Spleen (tissue), 11 donors: ENCODE measurements at regions not wholly inside any gene's neighbourhood (a gene's known extent, or its start where the extent isn't known, plus 50 kb on each side); places are given as distances from the start of the nearest gene placed in this dataset.

Experiments used
- DNase-seq: peaks from one replicate; pipeline ENCODE4 v3.0.0-alpha.2; 2020
- H3K27ac ChIP-seq, 8 donors: fragments of 200-600 bp; sonication (generic) in 7 of 8; 1 replicate in 4 of 8; 2 replicates in 4 of 8; pipeline versions ENCODE4 v1.5.0 to v1.8.0; 2016 to 2021; ENCODE audit warnings: inconsistent platforms in 4 of 8, mild to moderate bottlenecking in 4 of 8, moderate library complexity in 1 of 8
- H3K27me3 ChIP-seq, 7 donors: fragments of 200-600 bp; sonication (generic) in 6 of 7; replicated peaks in 1 of 7; 1 replicate in 4 of 7; 2 replicates in 3 of 7; pipeline versions ENCODE4 v1.5.0 to v1.8.0; 2016 to 2021; ENCODE audit warnings: inconsistent platforms in 3 of 7, mild to moderate bottlenecking in 1 of 7
- H3K36me3 ChIP-seq, 6 donors: fragments of 200-600 bp; sonication (generic) in 5 of 6; 1 replicate in 4 of 6; 2 replicates in 2 of 6; pipeline versions ENCODE4 v1.5.0 to v1.8.0; 2016 to 2021; ENCODE audit warnings: inconsistent platforms in 2 of 6
- H3K4me1 ChIP-seq, 6 donors: fragments of 200-600 bp; sonication (generic) in 5 of 6; 1 replicate in 3 of 6; 2 replicates in 3 of 6; pipeline versions ENCODE4 v1.5.0 to v1.8.0; 2016 to 2021; ENCODE audit warnings: inconsistent platforms in 3 of 6
- H3K4me3 ChIP-seq, 8 donors: fragments of 200-600 bp; sonication (generic) in 7 of 8; 1 replicate in 4 of 8; 2 replicates in 4 of 8; pipeline versions ENCODE4 v1.5.0 to v1.8.0; 2016 to 2021; ENCODE audit warnings: inconsistent platforms in 4 of 8, mild to moderate bottlenecking in 4 of 8, moderate library complexity in 2 of 8
- H3K9me3 ChIP-seq, 8 donors: fragments of 200-600 bp; sonication (generic) in 7 of 8; 1 replicate in 4 of 8; 2 replicates in 4 of 8; pipeline versions ENCODE4 v1.5.0 to v1.8.0; 2016 to 2021; ENCODE audit warnings: inconsistent platforms in 4 of 8
- POLR2A ChIP-seq, 3 donors: fragments of 450-650 bp; IDR thresholded peaks; one replicate each; pipeline ENCODE4 v1.5.1; 2017; ENCODE audit warnings: antibody characterized with exemption in 3 of 3, mild to moderate bottlenecking in 1 of 3
- POLR2AphosphoS5 ChIP-seq, 3 donors: sonication (generic); formaldehyde crosslinking; IDR thresholded peaks; one replicate each; pipeline ENCODE4 v1.5.1; 2017; ENCODE audit warnings: antibody characterized with exemption in 3 of 3
- WGBS, 5 donors: extraction: QIAGEN DNeasy Blood & Tissue Kit in 3 of 5; methylation state at CpG; one replicate each; pipeline versions ENCODE4 v1.1.5 to v1.1.7; 2013 to 2018; 5-methylcytosine and 5-hydroxymethylcytosine counted together
- intact Hi-C: fragments of 100-400 bp; cut with DNase I; formaldehyde crosslinking; loops from one replicate; pipeline ENCODE4 v1.15.0; 2023; ENCODE audit warnings: low total_unique reads
- TF ChIP-seq, protein P1 (sequence below), 11 experiments: fragments of 200-600 bp in 7 of 11; fragments of 450-650 bp in 4 of 11; sonication (generic) in 4 of 11; IDR thresholded peaks in 8 of 11; conservative IDR thresholded peaks in 3 of 11; 1 replicate in 7 of 11; 2 replicates in 4 of 11; pipeline versions ENCODE4 v1.4.0 to v1.8.0; 2016 to 2021; ENCODE audit warnings: antibody characterized with exemption in 11 of 11, inconsistent platforms in 4 of 11, mild to moderate bottlenecking in 1 of 11
- donor health status: healthy with polysubstance abuse.
- donor health status: DM: no; HTN: no; CAD: no; lungs with moderate emphysema.
- donor health status: DM: no; HTN: no; CAD: no.
- donor health status: Bipolar disorder and iron deficiency.
- donor health status: healthy.
- donor health status: DM: no; HTN: no; CAD: no.
- donor health status: DM: yes; HTN: yes; CAD: no.

DNA sequence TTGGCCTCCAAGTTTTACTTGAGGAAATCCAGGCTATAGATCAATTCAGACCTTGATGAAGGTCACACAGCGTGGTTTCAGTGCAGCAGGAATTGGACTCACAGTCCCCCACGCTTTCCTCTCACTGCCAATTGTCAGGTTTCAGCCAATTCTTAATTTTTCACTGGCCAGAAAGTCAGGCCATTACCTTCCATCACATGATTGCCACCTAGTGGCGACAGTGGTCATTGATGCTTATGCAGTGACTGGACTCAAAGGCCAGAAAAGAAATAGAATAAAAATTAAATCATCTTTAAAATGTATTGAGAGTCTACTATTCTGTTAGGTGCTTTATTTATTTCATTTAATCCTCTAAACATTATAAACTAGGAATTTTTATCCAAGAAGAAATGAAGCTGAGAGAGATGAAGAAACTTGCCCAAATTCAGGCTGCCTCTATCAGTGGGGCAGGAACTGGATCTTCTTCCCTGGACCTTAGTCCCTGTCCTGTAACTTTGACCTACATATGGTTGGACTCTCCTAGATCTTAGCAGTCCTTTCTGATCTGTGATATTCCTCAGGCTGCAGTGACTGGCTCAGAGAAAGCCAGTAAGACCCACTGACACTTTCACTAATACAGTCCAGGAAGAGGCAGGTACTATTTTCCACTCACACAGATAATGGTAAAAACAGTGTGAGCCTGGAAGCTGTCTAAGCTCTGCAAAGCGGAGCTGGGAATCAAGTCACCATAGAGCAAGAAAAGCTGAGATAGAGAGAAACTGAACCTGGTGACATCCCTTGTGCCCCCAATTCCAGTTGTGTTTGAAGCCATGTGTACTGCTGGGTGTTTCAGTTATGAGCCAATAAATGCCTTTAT is 133.3 kb downstream of the ELOVL4 start:
- Histone ChIP-seq H3K36me3 (no peaks in the 10 kb centered on the region), H3K27me3 (no peaks in the 10 kb centered on the region), H3K4me1 (no peaks in the 10 kb centered on the region), H3K4me3 (no peak overlapping the region), H3K27ac (no peak overlapping the region), H3K9me3 (no peaks in the 10 kb centered on the region)
- DNase-seq, result no peak
- 18 to 27% (median 18%) methylated on average over 4 of the region's 4 CpGs for WGBS, 5 donors
- intact Hi-C loops, result no loop called here
- TF ChIP-seq POLR2AphosphoS5 (IDR thresholded peaks at IDR 0.05), result no peak
- TF ChIP-seq, protein P1, sequence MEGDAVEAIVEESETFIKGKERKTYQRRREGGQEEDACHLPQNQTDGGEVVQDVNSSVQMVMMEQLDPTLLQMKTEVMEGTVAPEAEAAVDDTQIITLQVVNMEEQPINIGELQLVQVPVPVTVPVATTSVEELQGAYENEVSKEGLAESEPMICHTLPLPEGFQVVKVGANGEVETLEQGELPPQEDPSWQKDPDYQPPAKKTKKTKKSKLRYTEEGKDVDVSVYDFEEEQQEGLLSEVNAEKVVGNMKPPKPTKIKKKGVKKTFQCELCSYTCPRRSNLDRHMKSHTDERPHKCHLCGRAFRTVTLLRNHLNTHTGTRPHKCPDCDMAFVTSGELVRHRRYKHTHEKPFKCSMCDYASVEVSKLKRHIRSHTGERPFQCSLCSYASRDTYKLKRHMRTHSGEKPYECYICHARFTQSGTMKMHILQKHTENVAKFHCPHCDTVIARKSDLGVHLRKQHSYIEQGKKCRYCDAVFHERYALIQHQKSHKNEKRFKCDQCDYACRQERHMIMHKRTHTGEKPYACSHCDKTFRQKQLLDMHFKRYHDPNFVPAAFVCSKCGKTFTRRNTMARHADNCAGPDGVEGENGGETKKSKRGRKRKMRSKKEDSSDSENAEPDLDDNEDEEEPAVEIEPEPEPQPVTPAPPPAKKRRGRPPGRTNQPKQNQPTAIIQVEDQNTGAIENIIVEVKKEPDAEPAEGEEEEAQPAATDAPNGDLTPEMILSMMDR (IDR thresholded peaks at IDR 0.05 in 8 of 11, conservative IDR thresholded peaks at IDR 0.05 in 3 of 11), result peak; percentile 28 to 90 (median 75)

DNA sequence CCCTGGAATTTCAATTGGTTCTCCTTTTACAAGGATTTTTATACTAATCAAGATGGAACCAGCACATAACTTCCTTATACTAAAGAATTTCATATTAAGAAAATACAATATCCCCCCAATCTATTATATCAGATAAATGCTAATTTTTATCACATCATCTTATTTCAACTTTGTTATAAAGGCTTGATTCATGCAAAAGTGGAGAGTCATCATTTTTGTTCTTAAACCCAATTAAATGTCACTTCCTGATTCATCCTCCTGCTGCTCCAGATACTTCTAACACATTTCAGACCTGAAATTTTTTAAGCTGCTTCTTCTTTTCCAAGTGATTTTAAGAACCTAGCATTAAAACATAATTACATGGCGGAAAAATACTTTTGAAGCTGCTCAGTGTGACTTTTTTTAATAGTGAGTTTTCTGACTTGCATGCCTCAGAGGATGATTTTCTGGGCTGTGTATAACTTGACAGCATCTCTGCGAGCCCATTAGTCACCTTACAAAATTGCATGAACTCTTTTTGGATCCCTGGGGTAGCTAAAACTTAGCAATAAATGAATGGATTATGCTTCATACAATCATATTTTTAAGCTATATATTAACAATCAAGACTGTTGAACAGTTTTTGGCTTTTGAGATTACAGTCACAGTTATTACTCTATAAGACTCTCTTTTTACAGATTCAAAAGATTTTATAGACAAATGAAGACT is 134.1 kb downstream of the ELOVL4 start:
- no peaks in the 10 kb centered on the region for H3K27me3 ChIP-seq
- H3K9me3 ChIP-seq, result no peaks in the 10 kb centered on the region
- TF ChIP-seq POLR2AphosphoS5 (IDR thresholded peaks at IDR 0.05) (no peak), POLR2A (IDR thresholded peaks at IDR 0.05) (no peak)
- TF ChIP-seq, protein P1 (IDR thresholded peaks at IDR 0.05 in 8 of 11, conservative IDR thresholded peaks at IDR 0.05 in 3 of 11), result no peak
- 88 to 96% (median 94%) methylated on average over 2 of the region's 2 CpGs for WGBS, 5 donors
- no peak overlapping the region for H3K27ac ChIP-seq
- no peaks in the 10 kb centered on the region for H3K36me3 ChIP-seq
- no peak for DNase-seq
- intact Hi-C loops, result no loop called here
- H3K4me3 ChIP-seq, result no peak overlapping the region
- no peaks in the 10 kb centered on the region for H3K4me1 ChIP-seq

DNA sequence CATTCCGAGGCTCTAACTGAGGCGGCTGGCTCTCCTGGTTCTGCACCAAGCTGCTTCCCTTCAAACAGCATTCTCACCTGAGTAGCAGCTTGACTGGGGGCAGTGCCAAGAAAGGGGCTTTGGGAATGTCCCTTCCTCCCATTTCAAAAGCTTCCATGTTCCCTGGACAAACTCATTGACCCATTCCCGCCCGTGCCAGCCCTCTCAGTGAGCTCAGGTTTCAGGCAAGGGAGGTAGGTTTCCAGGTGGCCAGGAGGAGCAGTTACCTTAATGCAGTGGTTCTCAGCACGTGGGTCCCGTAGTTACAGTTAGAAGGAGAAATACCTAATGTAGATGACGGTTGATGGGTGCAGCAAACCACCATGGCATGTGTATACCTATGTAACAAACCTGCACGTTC is 135.2 kb downstream of the ELOVL4 start:
- no peaks in the 10 kb centered on the region for H3K36me3 ChIP-seq
- intact Hi-C loops, result no loop called here
- TF ChIP-seq, protein P1 (IDR thresholded peaks at IDR 0.05 in 8 of 11, conservative IDR thresholded peaks at IDR 0.05 in 3 of 11), result no peak
- TF ChIP-seq POLR2A (IDR thresholded peaks at IDR 0.05) (no peak), POLR2AphosphoS5 (IDR thresholded peaks at IDR 0.05) (no peak)
- no peaks in the 10 kb centered on the region for H3K27me3 ChIP-seq
- DNase-seq, result no peak
- H3K9me3 ChIP-seq, result no peaks in the 10 kb centered on the region
- H3K4me1 ChIP-seq, result no peaks in the 10 kb centered on the region
- no peak overlapping the region for H3K4me3 ChIP-seq
- 81 to 86% (median 85%) methylated on average over 8 of the region's 8 CpGs for WGBS, 5 donors
- no peak overlapping the region for H3K27ac ChIP-seq

DNA sequence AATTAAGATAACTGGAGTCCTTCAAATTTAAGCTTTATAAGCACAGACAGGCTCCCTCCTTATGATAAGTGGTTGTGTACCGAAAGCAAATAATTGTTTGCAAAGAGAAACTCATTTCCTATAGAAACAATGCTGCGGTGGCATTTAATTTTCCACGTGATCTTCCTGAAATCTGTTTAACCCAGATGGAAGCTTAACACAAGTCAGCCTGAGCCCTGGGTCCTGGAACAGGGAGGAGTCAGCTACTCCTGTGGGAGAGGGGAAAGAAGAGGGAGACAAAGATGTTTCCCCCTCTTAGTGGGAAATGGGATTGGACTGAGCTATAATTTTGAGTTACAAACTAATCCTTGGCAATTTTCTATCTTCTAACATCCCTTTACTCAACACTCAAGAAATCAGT is 136.5 kb downstream of the ELOVL4 start:
- peaks cover 0 to 8% (median 2%) of the 10 kb centered on the region in 8 donors for H3K9me3 ChIP-seq
- no peaks in the 10 kb centered on the region for H3K36me3 ChIP-seq
- intact Hi-C loops, result no loop called here
- no peaks in the 10 kb centered on the region for H3K27me3 ChIP-seq
- no peak overlapping the region for H3K4me3 ChIP-seq
- H3K4me1 ChIP-seq, result no peaks in the 10 kb centered on the region
- DNase-seq, result no peak
- TF ChIP-seq POLR2AphosphoS5 (IDR thresholded peaks at IDR 0.05) (no peak), POLR2A (IDR thresholded peaks at IDR 0.05) (no peak)
- TF ChIP-seq, protein P1 (IDR thresholded peaks at IDR 0.05 in 8 of 11, conservative IDR thresholded peaks at IDR 0.05 in 3 of 11), result no peak
- 36 to 69% (median 63%) methylated on average over 3 of the region's 3 CpGs for WGBS, 5 donors
- no peak overlapping the region for H3K27ac ChIP-seq
